Stimulated activated CD4-positive, alpha-beta T cell treated with anti-CD3 and anti-CD28 coated beads, Interleukin-1b, Interleukin-23, amount 100 ng/mL, for 1 hour (primary cell): ENCODE measurements at regions not wholly inside any gene's neighbourhood (a gene's known extent, or its start where the extent isn't known, plus 50 kb on each side); places are given as distances from the start of the nearest gene placed in this dataset.
"Not testable (repeated sequence)": the region's sequence is repeated elsewhere in the genome, so short reads cannot be mapped to it uniquely, and the experiment has no call there.

Source experiments
- DNase-seq, 2 donors: peaks; one replicate each; pipeline ENCODE4 v3.0.0-alpha.2; 2020; ENCODE audit warnings: low read depth in 2 of 2

- no peak for DNase-seq
Observed at GRCh38 chr2:236408090-236408489, 143.9 kb upstream of the ASB18 start.

- no peak for DNase-seq
Observed at GRCh38 chr2:236408786-236409185, 144.6 kb upstream of the ASB18 start.

GRCh38 chr2:236415684-236416444 lies 151.7 kb upstream of the ASB18 start:
- DNase-seq = no peak

GRCh38 chr2:236417150-236417549 lies 152.5 kb upstream of the ACKR3 start:
- DNase-seq = no peak

- DNase-seq = no peak
Observed at GRCh38 chr2:236430584-236430983, 139.0 kb upstream of the ACKR3 start.

- no peak for DNase-seq
Observed at GRCh38 chr2:236434593-236434992, 135.0 kb upstream of the ACKR3 start.

- DNase-seq = no peak
Observed at GRCh38 chr2:236440110-236440881, 129.3 kb upstream of the ACKR3 start.

GRCh38 chr2:236444187-236444586 lies 125.4 kb upstream of the ACKR3 start:
- no peak for DNase-seq

GRCh38 chr2:236445678-236446077 lies 123.9 kb upstream of the ACKR3 start:
- DNase-seq = no peak

GRCh38 chr2:236446521-236446920 lies 123.1 kb upstream of the ACKR3 start:
- no peak for DNase-seq

- no peak for DNase-seq
Observed at GRCh38 chr2:236449167-236449761, 120.4 kb upstream of the ACKR3 start.

GRCh38 chr2:236452238-236452637 lies 117.4 kb upstream of the ACKR3 start:
- DNase-seq = no peak

GRCh38 chr2:236454076-236454475 lies 115.5 kb upstream of the ACKR3 start:
- DNase-seq = no peak

- DNase-seq = no peak
Observed at GRCh38 chr2:236459393-236459792, 110.2 kb upstream of the ACKR3 start.

- no peak for DNase-seq
Observed at GRCh38 chr2:236464140-236464539, 105.5 kb upstream of the ACKR3 start.

- DNase-seq = no peak
Observed at GRCh38 chr2:236472720-236473495, 96.7 kb upstream of the ACKR3 start.

- no peak for DNase-seq
Observed at GRCh38 chr2:236473691-236474090, 95.9 kb upstream of the ACKR3 start.

GRCh38 chr2:236479814-236480213 lies 89.8 kb upstream of the ACKR3 start:
- DNase-seq = no peak

GRCh38 chr2:236483102-236483501 lies 86.5 kb upstream of the ACKR3 start:
- no peak for DNase-seq

- no peak for DNase-seq
Observed at GRCh38 chr2:236485519-236485918, 84.1 kb upstream of the ACKR3 start.

GRCh38 chr2:236489083-236489482 lies 80.5 kb upstream of the ACKR3 start:
- DNase-seq = not testable (repeated sequence)

- DNase-seq = no peak
Observed at GRCh38 chr2:236489895-236490404, 79.7 kb upstream of the ACKR3 start.
